DMS 273 treated with DMSO at 0.1 percent for 48 hours (cell line): ENCODE measurements at regions not wholly inside any gene's neighbourhood (a gene's known extent, or its start where the extent isn't known, plus 50 kb on each side); places are given as distances from the start of the nearest gene placed in this dataset.
"Not testable (repeated sequence)": the region's sequence is repeated elsewhere in the genome, so short reads cannot be mapped to it uniquely, and the experiment has no call there.

Source experiments
- DNase-seq: peaks from one replicate; lab custom pipeline; 2025; lab: John Stamatoyannopoulos, UW

GRCh38 chr3:177899275-177900067 lies 636.8 kb upstream of the KCNMB2 start:
- no peak for DNase-seq

GRCh38 chr3:177902876-177903275 lies 633.4 kb upstream of the KCNMB2 start:
- no peak for DNase-seq

GRCh38 chr3:177904621-177905020 lies 631.6 kb upstream of the KCNMB2 start:
- DNase-seq: no peak

GRCh38 chr3:177905173-177906125 lies 630.8 kb upstream of the KCNMB2 start:
- DNase-seq: no peak

GRCh38 chr3:177906126-177906511 lies 630.1 kb upstream of the KCNMB2 start:
- DNase-seq: no peak

- no peak for DNase-seq
Measured at GRCh38 chr3:177906578-177907229, 629.5 kb upstream of the KCNMB2 start.

GRCh38 chr3:177909530-177909929 lies 626.7 kb upstream of the KCNMB2 start:
- not testable (repeated sequence) for DNase-seq

GRCh38 chr3:177914224-177914623 lies 622.0 kb upstream of the KCNMB2 start:
- DNase-seq: no peak

GRCh38 chr3:177916461-177916860 lies 619.8 kb upstream of the KCNMB2 start:
- no peak for DNase-seq

- DNase-seq: no peak
Measured at GRCh38 chr3:177917234-177917861, 618.9 kb upstream of the KCNMB2 start.

- DNase-seq: no peak
Measured at GRCh38 chr3:177921153-177921552, 615.1 kb upstream of the KCNMB2 start.

GRCh38 chr3:177924261-177924660 lies 612.0 kb upstream of the KCNMB2 start:
- no peak for DNase-seq

GRCh38 chr3:177928172-177928873 lies 607.9 kb upstream of the KCNMB2 start:
- DNase-seq: no peak

GRCh38 chr3:177929310-177929709 lies 606.9 kb upstream of the KCNMB2 start:
- no peak for DNase-seq

- DNase-seq: no peak
Measured at GRCh38 chr3:177930771-177931170, 605.5 kb upstream of the KCNMB2 start.

- DNase-seq: no peak
Measured at GRCh38 chr3:177931346-177931745, 604.9 kb upstream of the KCNMB2 start.

GRCh38 chr3:177932346-177932745 lies 603.9 kb upstream of the KCNMB2 start:
- DNase-seq: no peak

GRCh38 chr3:177932750-177933660 lies 603.2 kb upstream of the KCNMB2 start:
- no peak for DNase-seq

GRCh38 chr3:177934001-177934891 lies 602.0 kb upstream of the KCNMB2 start:
- no peak for DNase-seq
